SK-N-SH treated with all-trans-retinoic acid at 6 μM for 48 hours (cell line): ENCODE measurements at regions not wholly inside any gene's neighbourhood (a gene's known extent, or its start where the extent isn't known, plus 50 kb on each side); places are given as distances from the start of the nearest gene placed in this dataset.

Experiments used
- ATAC-seq: fragments of 200-7000 bp; cut with Tn5 transposase; 3 replicates; pipeline ENCODE4 v1.9.1; 2020; ENCODE audit warnings: mild to moderate bottlenecking, moderate library complexity
- ARNTL ChIP-seq: fragments of 450-650 bp; formaldehyde crosslinking; IDR thresholded peaks from 2 replicates; pipeline ENCODE4 v1.5.0; 2020; ENCODE audit warnings: low read depth, mild to moderate bottlenecking, moderate library complexity, borderline replicate concordance
- BACH2 ChIP-seq: fragments of 250-450 bp; sonication (Bioruptor Pico); IDR thresholded peaks from 2 replicates; pipeline ENCODE4 v1.9.0; 2021; ENCODE audit warnings: mild to moderate bottlenecking, borderline replicate concordance
- CSDC2 ChIP-seq: fragments of 250-450 bp; sonication (Bioruptor Pico); IDR thresholded peaks from 2 replicates; pipeline ENCODE4 v1.5.0; 2020; ENCODE audit warnings: mild to moderate bottlenecking, moderate library complexity
- CSRNP3 ChIP-seq: fragments of 250-450 bp; sonication (Bioruptor Pico); IDR thresholded peaks from 2 replicates; pipeline ENCODE4 v1.5.1; 2021; ENCODE audit warnings: mild to moderate bottlenecking, moderate library complexity
- ESRRG ChIP-seq: fragments of 250-450 bp; sonication (Bioruptor Pico); IDR thresholded peaks from 2 replicates; pipeline ENCODE4 v1.6.1; 2021; ENCODE audit warnings: mild to moderate bottlenecking
- GLIS3 ChIP-seq: fragments of 250-450 bp; sonication (Bioruptor Pico); IDR thresholded peaks from 2 replicates; pipeline ENCODE4 v1.5.0; 2020; ENCODE audit warnings: mild to moderate bottlenecking, moderate library complexity
- OSR1 ChIP-seq: fragments of 250-450 bp; sonication (Bioruptor Pico); IDR thresholded peaks from 2 replicates; pipeline ENCODE4 v1.8.0; 2022; ENCODE audit warnings: moderate library complexity, mild to moderate bottlenecking, inconsistent platforms
- PATZ1 ChIP-seq: fragments of 250-450 bp; sonication (Bioruptor Pico); IDR thresholded peaks from 2 replicates; pipeline ENCODE4 v1.8.0; 2020; ENCODE audit warnings: mild to moderate bottlenecking, moderate library complexity, borderline replicate concordance
- POU6F1 ChIP-seq: fragments of 250-450 bp; sonication (Bioruptor Pico); IDR thresholded peaks from 2 replicates; pipeline ENCODE4 v1.8.0; 2021; ENCODE audit warnings: low read depth, mild to moderate bottlenecking, moderate library complexity, borderline replicate concordance
- PPARA ChIP-seq: fragments of 250-450 bp; sonication (Bioruptor Pico); IDR thresholded peaks from 2 replicates; pipeline ENCODE4 v1.5.0; 2020; ENCODE audit warnings: mild to moderate bottlenecking, borderline replicate concordance
- RARB ChIP-seq: fragments of 250-450 bp; sonication (Bioruptor Pico); IDR thresholded peaks from 2 replicates; pipeline ENCODE4 v1.8.0; 2021; ENCODE audit warnings: mild to moderate bottlenecking, moderate library complexity
- SNAI2 ChIP-seq: fragments of 250-450 bp; sonication (Bioruptor Pico); IDR thresholded peaks from 2 replicates; pipeline ENCODE4 v1.5.0; 2020; ENCODE audit warnings: mild to moderate bottlenecking, moderate library complexity
- TCF4 ChIP-seq: fragments of 250-450 bp; sonication (Bioruptor Pico); IDR thresholded peaks from 2 replicates; pipeline ENCODE4 v1.8.0; 2021; ENCODE audit warnings: mild to moderate bottlenecking, moderate library complexity, borderline replicate concordance
- TOX ChIP-seq: fragments of 250-450 bp; sonication (Bioruptor Pico); IDR thresholded peaks from 2 replicates; pipeline ENCODE4 v1.8.0; 2021; ENCODE audit warnings: mild to moderate bottlenecking, moderate library complexity, borderline replicate concordance
- TSHZ2 ChIP-seq: fragments of 250-450 bp; sonication (Bioruptor Pico); IDR thresholded peaks from 2 replicates; pipeline ENCODE4 v1.5.0; 2020; ENCODE audit warnings: mild to moderate bottlenecking, moderate library complexity
- ZC3H10 ChIP-seq: fragments of 250-450 bp; sonication (Bioruptor Pico); IDR thresholded peaks from 2 replicates; pipeline ENCODE4 v1.5.1; 2021; ENCODE audit warnings: mild to moderate bottlenecking, moderate library complexity
- ZFP3 ChIP-seq: fragments of 250-450 bp; sonication (Bioruptor Pico); IDR thresholded peaks from 2 replicates; pipeline ENCODE4 v1.5.0; 2020; ENCODE audit warnings: mild to moderate bottlenecking, moderate library complexity
- ZFP30 ChIP-seq: fragments of 450-650 bp; formaldehyde crosslinking; IDR thresholded peaks from 2 replicates; pipeline ENCODE4 v1.5.0; 2022; ENCODE audit warnings: mild to moderate bottlenecking, moderate library complexity
- ZNF70 ChIP-seq: fragments of 450-650 bp; formaldehyde crosslinking; IDR thresholded peaks from 2 replicates; pipeline ENCODE4 v1.5.0; 2020; ENCODE audit warnings: mild to moderate bottlenecking, moderate library complexity
- ZNF8 ChIP-seq: fragments of 450-650 bp; formaldehyde crosslinking; IDR thresholded peaks from 2 replicates; pipeline ENCODE4 v1.5.0; 2020; ENCODE audit warnings: mild to moderate bottlenecking, moderate library complexity

GRCh38 chr7:68038621-68039314 is 1042.1 kb downstream of the TYW1 start:
- TF ChIP-seq CSDC2 (CRISPR knock-in tag): no peak
- no peak for TF ChIP-seq BACH2 (CRISPR knock-in tag)
- no peak for TF ChIP-seq ZFP30 (CRISPR knock-in tag)
- no peak for TF ChIP-seq TSHZ2 (CRISPR knock-in tag)
- no peak for TF ChIP-seq CSRNP3 (CRISPR knock-in tag)
- TF ChIP-seq OSR1 (CRISPR knock-in tag): no peak
- no peak for TF ChIP-seq ESRRG
- TF ChIP-seq PATZ1 (CRISPR knock-in tag): no peak
- no peak for ATAC-seq

- TF ChIP-seq PATZ1 (CRISPR knock-in tag) (no peak), PPARA (no peak), ESRRG (no peak), GLIS3 (CRISPR knock-in tag) (no peak), ZNF8 (no peak), SNAI2 (CRISPR knock-in tag) (no peak), TCF4 (CRISPR knock-in tag) (no peak), ZFP3 (CRISPR knock-in tag) (no peak), TOX (CRISPR knock-in tag) (no peak), ZFP30 (CRISPR knock-in tag) (no peak), CSDC2 (CRISPR knock-in tag) (no peak), TSHZ2 (CRISPR knock-in tag) (no peak), ZNF70 (CRISPR knock-in tag) (no peak)
- ATAC-seq: no peak
Measured at GRCh38 chr7:68041554-68041953, 1044.9 kb downstream of the TYW1 start.

- no peak for ATAC-seq
- TF ChIP-seq RARB (CRISPR knock-in tag): no peak
- no peak for TF ChIP-seq ZC3H10 (CRISPR knock-in tag)
- no peak for TF ChIP-seq ARNTL (CRISPR knock-in tag)
- TF ChIP-seq ZFP30 (CRISPR knock-in tag): no peak
- TF ChIP-seq BACH2 (CRISPR knock-in tag): no peak
- no peak for TF ChIP-seq TCF4 (CRISPR knock-in tag)
- no peak for TF ChIP-seq PPARA
- TF ChIP-seq ZNF70 (CRISPR knock-in tag): no peak
- TF ChIP-seq ZNF8: no peak
- TF ChIP-seq ESRRG: no peak
- TF ChIP-seq POU6F1 (CRISPR knock-in tag): no peak
Measured at GRCh38 chr7:68043546-68043945, 1046.9 kb downstream of the TYW1 start.
